HG02885 (cell line): ENCODE measurements at regions not wholly inside any gene's neighbourhood (a gene's known extent, or its start where the extent isn't known, plus 50 kb on each side); places are given as distances from the start of the nearest gene placed in this dataset.
A peak's percentile ranks its signal among the peaks of the same experiment; 100 is the strongest.
"Not testable (repeated sequence)": the region's sequence is repeated elsewhere in the genome, so short reads cannot be mapped to it uniquely, and the experiment has no call there.

Experiments
- ATAC-seq: cut with Tn5 transposase; IDR thresholded peaks from one replicate; pipeline ENCODE4 v1.9.1; 2021; ENCODE audit warnings: mild to moderate bottlenecking; ENCODE audit not compliant: unreplicated experiment, poor library complexity

DNA sequence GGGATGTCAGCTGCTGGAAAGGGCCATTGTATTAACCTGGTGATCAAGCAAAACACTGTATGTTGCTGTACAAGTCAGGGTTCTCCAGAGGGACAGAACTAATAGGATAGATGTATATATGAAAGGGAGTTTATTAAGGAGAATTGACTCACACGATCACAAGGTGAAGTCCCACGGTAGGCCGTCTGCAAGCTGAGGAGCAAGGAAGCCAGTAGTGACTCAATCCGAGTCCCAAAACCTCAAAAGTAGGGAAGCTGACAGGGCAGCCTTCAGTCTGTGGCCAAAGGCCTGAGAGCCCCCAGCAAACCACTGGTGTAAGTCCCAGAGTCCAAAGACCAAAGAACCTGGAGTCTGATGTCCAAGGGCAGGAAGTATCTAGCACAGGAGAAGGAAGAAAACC lies 116.0 kb upstream of the DAP start:
- ATAC-seq = not testable (repeated sequence)

DNA sequence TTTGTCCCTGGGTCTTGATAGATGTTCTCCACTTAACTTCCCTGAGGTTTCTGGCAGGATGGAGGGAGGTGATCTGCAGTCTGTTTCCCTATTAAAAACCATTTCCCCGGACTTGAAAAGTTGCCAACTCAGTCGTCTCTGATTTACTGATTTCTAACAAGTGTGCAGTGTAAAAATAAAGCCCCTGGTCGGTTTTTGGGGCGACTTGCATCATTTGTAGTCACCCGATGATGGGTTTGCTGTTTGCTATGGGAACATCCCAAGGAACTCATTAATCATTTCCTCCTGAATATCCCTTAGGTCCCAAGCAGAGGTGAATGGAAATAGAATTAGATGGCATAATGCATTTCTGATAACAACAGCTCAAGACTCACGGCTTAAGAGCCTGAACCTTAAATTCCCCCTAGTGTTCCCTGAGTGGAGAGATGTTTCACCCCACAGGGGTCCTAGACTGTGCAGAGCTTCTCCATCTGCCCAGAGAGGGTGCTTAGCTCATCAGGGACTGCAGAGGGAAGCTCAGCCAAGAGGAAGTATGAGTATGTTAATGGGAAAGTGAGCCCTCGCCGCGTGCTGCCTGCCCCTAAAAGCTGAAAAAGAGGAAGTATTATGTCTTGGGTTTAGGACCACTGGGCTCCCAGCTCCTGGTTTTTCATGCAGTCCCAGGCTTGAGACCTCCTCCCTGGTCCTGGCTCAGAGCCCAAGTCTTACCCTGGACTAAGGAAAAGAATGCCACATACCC lies 115.1 kb upstream of the DAP start:
- ATAC-seq = no peak

DNA sequence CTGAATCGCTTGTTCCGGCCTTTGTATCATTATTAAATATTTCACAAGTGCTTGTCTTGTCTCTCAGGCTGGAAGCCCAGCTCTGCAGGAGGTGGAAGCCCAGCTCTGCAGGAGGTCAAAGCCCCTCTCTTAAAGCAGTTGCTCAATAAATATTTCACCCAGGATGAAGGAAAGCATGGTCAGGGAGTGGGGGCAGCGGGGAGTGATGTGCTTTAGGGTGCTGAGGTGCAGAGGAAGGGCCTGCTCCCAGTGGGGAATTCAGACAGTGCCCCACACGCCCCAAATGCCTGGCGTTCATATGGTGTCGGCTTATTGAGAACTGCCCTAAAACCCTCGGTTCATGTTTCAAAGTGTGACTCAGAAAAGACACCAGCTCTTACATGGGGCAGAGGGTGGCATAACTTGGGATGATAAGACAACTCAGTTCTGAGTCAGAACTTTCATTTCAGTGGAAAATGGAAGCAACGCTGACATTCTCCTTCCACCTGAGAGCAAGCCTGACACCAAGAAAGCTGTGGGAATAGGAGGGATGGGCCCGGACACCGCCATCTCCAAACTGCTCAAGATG lies 114.3 kb upstream of the DAP start:
- no peak for ATAC-seq

DNA sequence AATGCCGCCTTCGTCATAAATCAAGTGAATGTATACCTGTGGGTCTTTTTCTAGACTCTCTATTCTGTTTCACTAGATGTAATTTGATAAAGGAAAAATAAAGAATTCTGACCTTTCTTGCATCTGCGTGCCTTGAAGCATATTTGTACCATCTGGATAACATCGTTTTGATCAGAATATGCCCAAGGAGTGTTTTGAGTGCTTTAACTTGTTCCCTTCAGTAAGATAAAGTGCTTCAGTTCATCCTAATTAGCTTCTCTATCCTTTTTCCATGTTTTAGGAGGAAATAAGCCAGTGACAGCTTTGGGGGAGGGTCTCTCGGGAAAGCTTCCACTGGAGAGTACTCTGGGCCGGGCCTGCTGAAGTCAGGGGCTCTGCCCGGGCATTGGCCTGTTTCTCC lies 113.5 kb upstream of the DAP start:
- ATAC-seq = no peak

DNA sequence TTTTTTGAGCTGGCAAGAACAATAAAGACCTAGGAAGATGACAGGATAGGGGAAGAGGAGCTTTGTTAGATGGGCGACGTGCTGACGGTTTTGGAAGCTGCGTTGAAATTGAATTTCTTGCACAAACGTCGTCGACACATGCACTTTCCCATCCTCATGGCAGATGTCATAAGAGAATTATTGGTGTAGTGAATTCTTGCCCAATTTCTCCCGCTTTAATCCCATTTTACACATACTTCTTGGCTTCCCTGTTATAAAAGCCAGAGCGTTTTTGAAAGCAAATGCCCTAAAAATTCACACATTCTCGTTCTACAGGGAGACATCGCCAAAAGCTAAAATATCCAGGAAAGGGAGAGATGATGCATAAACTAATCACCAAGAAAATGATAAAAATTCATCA lies 109.8 kb upstream of the DAP start:
- ATAC-seq = no peak

DNA sequence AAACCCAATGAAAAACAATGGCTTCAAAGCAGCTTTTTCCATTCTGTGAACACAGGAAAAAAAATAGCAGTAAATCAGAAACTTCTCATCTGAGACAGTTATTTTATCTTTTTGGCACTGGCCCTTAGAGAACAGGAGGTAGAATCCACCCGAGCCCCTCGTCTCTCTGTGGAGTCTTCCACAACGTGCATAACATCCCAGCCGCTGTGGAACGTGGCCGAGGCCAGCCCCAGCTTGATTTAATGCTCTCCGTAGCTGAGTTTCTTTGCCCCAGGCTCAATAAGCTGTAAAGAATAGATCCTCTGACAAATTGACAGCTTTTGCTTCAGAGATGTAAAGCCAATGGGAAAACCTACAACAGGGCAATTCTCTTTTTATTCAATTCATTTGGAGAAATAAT lies 107.9 kb upstream of the DAP start:
- no peak for ATAC-seq

DNA sequence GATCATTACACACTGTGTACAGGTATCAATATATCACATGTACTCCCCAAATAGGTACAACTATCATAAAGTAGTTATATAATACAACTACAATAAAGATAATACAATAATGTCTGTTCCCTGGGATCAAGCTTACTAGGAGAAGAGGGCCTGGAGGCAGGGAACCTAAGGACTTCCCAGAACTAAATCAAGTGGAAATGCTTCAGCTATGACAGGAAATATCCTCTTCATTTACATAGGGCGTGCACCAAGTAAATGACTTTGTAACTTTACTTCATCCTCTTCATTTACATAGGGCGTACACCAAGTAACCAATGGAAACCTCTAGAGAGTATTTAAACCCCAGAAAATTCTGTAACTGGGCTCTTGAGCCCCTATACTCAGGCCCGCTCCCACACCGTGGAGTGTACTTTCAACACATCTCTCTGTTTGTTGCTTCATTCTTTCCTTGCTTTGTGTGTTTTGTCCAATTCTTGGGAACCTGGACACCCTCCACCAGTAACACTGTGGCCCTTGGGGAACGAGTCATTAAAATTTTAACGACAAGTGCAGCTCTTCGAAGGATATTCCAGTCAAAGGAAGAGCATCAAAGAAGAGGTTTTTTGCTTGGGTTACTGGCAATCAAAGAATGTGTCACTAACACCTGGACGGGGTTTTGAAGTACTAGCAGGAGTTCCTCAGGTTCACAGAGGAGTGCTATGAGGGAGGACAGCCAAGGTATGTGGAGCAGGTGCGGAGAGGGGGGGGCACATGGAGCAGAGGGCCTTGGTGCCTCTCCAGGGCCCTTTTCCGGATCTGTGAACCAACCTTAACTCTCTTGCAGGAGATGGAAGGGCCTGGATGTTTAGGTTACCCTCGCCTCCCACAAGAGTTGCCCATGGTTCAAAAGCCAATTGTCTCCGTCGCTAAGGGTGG lies 106.6 kb upstream of the DAP start:
- no peak for ATAC-seq

DNA sequence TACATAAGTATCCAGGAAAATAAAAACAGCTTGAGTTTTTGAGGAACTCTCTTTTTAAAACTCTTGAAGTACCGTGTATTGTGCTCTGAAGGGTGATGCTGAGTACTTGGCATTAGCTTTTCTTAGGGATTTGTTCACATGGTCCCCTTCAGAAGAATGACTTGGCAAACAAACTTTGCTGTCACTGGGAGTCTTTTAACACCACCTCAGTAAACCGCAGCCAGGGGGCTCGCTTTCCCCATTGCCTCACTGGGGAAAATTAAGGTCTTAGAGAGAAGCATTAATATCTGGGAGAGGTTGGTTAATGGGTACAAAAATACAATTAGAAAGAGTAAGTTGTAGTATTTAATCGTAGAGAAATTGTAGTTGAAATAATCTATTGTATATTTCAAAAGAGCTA lies 105.9 kb upstream of the DAP start:
- ATAC-seq = no peak

DNA sequence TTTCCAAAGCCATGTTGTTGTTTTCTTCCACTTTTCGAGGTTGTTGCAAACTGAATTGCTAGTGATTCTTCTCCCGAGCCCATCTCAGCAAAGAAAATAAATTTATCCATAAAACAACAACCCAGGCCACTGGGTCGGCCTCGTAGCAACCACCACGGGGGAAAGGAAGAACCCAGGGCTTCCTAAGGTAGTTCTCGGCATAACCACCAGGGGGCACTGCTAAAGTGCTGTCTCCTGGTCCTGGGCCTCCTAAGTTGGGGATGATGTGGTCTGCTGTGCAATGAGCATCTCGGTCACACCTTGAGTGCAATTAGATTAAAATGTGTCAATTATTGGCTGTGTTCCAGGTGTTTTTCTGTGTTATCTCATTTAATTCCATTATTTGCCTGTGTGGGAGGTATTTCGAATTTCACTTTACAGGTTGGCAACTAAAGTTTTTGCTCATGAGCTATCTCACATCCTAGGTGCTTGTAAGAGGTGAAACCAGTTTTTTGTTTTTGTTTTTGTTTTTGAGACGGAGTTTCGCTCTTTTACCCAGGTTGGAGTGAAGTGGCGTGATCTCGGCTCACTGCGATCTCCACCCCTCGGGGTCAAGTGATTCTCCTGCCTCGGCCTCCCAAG lies 102.8 kb upstream of the DAP start:
- ATAC-seq = peak; percentile 94

DNA sequence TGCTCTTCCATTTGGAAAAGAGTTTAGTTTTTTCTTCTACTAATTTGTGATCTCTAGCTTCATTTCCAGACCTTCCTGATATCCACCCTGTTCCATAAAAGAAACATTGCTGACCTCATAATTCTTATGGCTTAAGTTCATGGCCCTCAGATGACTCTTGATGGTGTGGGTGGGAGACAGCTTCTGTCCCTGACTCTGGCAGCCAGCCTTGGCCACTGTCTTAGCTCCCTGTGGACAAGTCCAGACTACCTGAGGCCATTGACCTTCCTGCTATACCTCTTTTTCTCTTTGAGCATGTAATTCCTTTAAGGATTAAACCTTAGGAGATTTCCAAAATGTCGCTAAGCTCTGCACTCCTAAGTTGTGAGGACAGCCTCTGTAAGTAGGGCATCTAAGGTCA lies 101.1 kb upstream of the DAP start:
- no peak for ATAC-seq

DNA sequence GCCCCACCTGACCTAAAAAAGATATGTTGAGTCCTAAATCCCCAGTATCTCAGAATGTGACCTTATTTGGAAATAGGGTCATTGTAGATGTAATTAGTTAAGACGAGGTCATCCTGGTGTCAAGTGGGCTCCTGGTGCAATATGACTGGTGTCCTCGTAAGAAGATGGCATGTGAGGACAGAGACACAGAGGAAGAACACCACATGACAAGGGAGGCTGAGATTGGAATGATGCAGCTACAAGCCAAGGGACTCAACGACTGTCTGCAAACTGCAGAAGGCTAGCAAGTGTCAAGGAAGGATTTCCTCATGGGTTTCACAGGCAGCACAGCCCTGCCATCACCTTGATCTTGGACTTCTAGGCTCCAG lies 100.4 kb upstream of the DAP start:
- ATAC-seq = no peak

DNA sequence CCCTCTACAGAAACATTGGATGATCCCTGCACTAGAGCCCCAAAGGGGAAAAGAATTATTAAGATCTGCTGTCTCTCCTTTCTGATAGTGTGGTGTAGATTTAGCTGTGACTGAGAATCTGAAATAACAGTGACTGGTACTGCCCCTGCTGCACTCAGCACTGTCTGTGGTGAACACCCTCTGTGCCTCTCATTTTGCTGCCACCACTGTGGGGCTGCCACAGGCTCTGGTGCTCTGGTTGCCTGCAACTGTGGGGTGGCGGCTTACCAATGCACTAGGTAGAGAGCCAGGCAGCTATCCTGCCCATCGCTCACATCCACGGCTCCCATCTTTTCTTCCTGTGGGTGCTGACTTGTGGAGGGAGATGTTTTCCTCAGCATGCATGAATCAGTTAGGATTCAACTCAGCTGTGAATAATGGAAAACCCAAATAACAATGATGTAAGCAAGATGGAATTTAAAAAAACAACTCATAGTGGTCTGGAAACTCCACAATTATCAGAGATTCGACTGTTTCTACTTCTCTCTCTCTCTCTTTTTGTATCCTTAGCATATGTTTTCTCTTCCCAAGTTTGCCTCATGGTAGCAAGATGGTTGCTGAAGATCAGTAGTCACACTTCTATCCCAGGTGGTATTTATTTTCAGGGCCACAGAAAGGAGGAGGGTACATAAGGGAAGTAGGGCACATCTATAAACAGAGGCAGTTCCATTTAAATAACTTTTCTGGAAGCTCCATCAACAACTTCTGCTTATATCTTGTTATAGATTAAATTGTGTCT lies 99.8 kb upstream of the DAP start:
- no peak for ATAC-seq

DNA sequence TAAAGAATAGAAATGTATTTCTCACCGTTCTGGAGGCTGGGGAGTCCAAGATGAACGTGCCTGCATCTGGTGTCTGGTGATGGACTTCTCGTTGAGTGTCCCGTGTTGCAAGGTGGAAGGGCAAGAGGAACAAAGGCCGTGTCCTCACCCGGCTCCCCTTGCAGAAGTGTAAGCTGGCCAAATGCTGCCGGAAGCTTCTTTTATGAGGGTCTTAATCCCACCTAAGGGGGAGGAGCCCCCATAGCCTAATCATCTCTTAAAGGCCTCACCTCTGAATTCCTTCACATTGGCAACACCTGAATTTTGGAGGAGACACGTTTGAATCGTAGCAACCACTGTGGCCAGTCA lies 99.1 kb upstream of the DAP start:
- ATAC-seq = no peak

DNA sequence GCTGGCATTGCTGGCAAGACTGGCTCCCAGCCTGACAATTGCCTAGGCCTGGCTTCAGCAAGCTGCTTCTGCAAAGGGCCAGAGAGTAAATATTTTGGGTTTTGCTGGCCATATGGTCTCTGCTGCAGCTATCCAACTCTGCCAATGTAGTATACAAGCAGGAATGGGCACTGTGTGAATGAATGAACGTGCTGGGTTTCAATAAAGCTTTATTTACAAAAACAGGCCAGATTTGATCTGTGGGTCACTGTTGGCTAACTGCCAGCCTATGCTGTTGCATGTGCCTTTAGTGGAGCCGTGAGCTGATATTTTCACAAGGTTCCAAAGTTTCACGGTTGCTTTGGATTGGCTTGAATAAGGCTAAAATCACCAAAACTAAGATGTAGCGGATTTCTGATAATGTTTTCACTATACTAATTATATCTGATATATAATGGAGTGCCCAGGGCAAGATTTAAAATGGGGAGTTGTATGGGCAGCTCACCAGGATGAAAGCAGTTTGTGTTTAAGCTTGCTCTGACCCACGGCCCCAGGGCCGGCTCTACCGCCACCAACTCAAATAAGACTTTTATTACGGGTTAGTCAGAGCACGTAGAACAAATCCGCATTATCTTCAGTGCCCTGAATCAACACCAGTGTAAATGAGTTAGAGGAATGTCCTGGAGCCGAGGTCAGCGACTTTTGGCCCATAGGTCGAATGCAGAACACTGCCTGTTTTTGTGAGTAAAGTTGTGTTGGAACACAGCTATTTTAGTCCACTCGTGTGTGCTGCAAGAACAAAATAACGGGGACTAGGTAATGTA lies 98.6 kb upstream of the DAP start:
- ATAC-seq = no peak

DNA sequence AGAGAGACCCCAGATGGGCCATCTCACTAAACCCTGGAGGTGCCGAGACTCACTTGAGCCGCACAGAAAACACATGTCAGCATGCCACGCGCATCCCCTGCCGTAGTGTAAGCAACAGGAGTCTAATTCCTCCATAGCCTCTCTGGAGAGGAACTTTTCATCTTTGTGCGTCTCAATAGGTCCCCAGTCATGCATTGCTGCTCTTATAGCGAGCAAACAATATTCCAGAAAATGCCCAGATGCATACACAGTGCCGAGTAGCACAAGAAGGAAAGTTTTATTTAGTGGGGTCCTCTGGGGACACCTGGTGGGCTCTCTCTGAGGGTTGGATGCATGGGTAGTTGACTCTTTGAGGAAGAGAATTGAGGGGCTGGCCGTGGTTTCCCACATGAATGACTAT lies 97.9 kb upstream of the DAP start:
- no peak for ATAC-seq

DNA sequence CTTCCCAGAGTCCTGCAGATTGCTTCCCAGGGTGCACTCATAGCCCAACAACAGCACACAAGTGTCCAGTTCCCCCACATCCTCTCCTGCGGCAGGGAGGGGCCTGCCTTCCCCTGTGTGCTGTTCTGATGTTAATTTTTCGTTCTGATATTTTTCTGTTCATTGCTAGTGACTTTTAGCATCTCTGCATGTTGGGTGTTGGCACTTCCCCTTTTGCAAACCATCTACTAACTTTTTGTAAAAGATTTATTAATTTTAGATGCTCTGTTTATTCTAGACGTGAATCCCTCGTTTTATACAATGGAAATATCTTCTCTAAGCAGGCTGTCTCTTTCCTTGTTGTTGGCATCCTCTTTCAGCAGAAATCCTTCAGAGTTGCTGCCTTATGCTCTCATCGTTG lies 97.3 kb upstream of the DAP start:
- ATAC-seq = no peak

DNA sequence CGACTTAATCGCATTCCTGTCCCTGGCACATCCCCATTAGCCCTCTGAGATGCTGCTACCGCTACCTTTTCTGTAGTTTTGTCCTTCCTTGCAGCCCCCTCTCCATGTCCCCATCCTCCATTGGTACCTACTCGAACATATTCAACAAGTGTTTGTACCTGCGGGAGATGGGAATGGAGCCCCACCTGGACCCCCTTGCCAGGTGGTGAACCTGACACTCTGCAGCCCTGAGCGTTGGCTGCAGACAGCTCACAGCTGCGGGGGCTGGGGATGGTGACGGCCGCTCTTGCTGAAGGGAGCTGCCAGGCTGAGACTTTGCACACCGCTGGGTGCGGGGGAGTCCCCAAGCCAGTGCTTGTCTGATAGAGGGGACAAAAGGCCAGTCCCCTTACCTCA lies 96.3 kb upstream of the DAP start:
- no peak for ATAC-seq

DNA sequence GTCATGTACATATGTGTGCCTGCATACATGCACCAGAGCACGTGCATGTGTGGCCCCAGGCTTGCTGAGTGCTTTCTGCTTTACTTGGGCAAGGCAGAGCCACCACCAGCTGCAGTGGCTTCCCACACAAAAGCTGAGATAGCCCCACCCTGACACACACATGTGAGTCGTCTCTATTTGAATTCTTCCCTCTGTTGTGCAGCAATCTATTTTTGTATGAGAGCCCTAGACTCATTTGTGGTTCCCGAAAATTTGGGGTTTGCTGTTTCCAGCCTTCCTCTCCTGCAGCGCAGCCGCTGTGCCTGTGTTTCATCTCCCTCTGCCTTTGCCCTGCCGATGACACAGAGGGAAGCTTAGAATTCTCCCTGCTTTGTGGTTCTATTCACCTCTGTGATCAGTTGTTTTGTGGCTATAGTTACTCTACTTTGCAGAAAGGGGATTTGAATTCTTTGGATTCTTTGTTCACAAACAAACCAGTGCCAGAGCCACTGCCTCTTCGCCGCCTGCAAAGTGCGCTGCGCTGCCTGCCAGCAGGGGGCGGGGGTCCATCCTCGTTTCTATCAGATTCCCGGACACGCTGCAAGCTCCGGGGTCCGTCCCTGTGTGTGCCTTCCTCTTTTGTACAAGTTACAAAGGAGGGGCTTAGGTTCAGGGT lies 95.8 kb upstream of the DAP start:
- ATAC-seq = peak; percentile 64

DNA sequence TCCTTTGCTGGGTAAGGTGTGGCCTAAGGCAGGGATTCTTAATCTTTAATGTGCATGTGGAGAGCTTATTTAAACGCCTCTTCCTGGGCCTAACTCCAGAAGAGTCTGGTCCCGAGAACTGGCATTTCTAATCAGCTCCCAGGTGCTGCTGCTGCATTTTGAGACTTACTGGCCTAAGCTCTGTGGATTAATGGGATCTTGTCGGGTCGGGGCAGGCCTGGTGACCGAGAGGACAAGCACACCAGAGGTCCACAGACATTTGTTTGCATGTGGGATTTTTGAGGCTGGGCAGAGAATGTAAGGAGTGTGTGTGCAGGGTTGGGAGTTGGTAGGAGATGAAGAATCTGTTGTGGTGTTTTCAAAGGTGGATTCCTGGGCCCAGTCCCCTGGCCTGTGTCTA lies 95.0 kb upstream of the DAP start:
- no peak for ATAC-seq
